GM18909 (cell line): ENCODE measurements at regions not wholly inside any gene's neighbourhood (a gene's known extent, or its start where the extent isn't known, plus 50 kb on each side); places are given as distances from the start of the nearest gene placed in this dataset.
"Not testable (repeated sequence)": the region's sequence is repeated elsewhere in the genome, so short reads cannot be mapped to it uniquely, and the experiment has no call there.

Experiments
- ATAC-seq: cut with Tn5 transposase; IDR thresholded peaks from one replicate; pipeline ENCODE4 v1.9.1; 2021; ENCODE audit warnings: mild to moderate bottlenecking; ENCODE audit not compliant: unreplicated experiment, poor library complexity

DNA sequence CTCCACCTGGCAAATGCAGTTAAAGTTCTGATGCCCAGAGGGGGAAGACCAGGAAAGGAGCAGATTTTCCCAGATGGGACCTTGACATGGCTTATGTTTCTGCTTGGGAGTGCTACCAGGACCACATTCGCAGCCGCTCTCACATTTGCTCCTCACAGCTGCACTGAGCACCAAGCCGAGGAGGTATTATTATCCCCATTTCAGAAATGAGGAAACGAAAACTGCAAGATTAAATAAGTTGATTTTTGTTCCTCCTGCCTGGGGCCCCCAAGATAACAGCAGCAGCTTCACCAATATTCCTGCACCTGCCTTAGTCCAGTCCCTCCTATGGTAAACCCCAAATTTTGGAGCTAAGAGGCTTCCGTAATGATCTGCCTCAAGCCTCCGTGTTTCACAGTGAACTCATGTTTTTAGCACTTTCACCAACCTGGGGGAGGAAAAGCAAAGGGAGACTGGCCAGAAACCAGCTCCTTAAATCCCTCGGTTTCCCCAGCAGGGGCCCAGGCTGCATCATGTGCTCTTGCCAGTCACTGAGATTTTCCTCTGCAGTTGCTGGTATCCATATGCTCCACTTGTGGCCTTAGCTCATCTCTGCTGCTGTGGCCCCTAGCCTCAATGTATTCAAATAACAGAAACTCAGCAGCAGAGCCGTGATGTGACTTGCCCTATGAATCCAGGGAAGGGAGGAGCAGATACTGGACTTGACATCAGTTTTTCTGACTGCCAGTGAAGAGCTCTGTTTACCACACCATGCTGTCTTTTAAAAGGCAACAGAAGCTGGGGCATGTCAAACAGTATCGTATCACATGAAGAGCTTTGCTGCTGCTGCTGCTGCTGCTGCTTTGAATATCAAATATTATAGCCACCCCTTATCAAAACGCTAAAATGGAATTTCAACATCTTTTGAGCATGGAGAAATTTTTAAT lies 95.5 kb upstream of the KLHL13 start:
- ATAC-seq: peak; percentile 46

DNA sequence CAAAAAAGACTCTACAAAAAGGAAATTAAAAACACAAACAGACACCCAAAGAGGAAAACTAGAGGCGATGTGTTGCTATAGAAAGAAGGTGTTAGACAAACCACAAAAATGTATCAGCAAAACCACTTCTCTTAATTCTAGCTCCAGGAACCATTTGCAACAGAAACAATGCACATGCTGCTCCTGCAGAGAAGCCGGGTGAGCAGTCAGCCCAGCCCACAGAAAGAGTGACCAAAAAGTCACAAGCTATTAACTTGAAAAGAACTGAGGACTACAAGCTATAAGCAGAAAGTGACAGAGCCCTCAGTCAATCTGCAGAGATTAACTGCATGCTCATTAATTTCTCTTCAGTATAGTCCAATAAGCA lies 96.2 kb upstream of the KLHL13 start:
- peak; percentile 84 for ATAC-seq

DNA sequence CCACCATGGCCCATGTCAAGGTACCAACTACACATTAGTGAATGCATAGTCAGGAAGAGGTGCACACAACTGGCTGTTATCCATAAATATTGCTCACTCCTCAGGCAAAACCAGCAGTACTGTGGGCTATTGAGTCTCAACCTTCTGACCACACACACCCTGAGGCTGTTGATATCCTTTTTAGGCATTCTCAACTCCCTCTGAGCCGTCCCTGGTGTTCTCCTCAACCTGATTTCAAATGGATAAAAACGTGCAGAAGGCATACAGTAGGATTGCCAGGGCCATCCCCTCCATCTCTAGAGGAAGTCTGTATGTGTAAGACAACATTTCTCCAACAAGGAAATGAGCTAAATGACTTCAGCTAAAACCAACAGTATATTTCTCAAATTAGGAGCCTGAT lies 98.7 kb upstream of the KLHL13 start:
- no peak for ATAC-seq

DNA sequence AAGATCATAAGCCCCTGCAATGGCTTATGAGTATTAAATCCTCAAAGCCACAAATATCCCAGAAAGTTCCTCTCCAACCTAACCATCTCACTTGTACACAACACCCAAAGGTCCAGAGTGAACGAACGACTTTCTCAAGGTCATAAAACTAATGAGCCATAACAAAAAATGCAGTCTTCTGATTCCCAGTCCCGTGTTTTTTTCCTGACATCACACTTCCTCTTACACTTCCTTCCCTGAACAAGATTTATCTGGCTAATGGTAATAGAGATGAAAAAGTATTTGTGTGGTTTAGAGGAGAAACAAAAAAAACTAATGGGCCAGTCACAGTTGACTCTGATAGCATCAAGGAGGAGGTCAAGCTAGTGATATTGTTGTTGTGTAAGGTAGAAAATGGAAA lies 99.5 kb upstream of the KLHL13 start:
- ATAC-seq: no peak

DNA sequence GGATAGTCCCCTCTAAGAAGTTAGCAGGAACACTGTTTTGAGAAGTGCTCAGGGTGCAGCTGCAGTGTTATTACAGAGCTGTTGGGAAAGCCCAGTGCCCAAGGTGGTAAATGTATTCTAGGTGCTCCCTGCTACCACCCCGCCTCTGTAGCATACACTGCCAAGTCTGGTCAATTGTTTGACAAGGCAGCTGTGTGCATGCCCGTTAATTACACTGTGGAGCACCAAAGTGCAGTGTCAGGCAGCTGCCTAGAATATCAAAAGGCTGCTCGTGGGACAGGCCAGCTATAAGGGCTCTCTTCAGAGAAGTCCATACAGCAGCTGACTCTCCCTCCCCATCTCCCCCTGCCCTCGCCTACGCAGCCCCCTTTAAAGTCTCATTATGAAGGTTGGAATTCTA lies 99.9 kb upstream of the KLHL13 start:
- no peak for ATAC-seq

DNA sequence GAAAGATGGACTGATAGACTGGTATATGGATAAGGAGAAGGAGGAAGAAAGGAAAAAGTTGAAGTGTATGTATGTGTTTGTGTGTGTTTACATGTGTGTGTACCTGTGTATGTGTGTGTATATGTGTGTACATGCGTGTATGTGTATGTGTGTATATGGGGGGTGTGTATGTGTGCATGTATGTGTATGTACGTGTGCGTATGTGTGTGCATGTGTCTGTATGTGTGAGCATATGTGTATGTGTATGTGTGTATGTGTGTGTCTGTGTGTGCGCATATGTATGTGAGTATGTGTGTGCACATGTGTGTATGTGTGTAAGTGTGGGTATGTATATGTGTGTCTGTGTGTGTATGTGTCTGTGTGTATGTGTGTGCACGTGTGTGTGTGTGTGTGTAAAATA lies 101.5 kb upstream of the KLHL13 start:
- no peak for ATAC-seq

DNA sequence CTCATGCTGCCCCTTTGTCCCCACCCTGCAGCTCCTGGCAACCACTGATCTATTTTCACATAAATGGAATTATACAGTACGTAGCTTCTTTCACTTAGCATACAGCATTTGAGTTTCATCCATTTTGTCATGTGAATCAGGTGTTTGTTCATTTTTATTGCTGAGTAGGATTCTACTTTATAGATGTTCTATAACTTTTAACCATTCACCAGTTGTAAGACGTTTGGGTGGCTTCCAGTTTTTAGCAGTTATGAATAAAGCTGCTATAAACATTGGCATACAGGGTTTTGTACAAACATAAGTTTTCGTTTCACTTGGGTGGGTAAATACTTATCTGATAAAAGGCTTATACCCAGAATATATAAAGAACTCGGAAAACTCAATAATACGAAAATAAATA lies 102.3 kb upstream of the KLHL13 start:
- ATAC-seq: no peak

DNA sequence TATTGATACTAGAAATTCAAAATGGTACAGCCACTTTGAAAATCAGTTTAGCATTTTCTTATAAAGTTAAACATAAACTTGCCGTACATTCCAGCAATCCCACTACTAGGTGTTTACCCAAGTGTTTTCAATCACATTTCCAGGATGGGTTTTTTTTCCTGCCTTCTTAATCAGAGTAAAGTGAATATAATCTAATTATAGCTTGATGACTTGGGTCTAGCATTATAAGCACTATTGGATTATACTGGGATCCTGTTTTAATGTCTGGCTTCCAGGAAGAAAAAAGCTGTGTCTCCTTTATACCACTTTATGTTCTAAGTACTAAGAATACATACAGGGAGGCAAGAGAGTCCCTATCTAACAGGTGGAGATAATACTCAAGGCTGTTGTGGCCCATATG lies 103.3 kb upstream of the KLHL13 start:
- ATAC-seq: no peak

DNA sequence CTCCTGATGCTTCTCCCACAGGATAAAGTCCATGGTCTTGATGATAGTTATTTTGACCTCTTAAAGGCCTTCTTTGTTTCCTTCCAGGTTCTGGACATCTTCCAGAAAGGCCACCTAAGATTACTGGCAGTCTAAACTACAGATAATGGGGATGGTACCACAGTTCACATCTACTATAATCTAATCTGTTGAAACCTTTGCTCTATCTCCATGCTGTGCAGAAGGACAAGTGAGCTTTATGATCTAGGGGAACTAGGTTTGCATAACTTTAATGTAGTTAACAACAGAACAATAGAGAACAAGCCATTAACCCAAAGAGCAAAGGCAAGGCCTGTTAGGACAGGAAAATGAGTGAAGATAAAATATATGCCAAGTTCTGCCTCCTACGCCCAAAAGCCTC lies 103.9 kb upstream of the KLHL13 start:
- no peak for ATAC-seq

DNA sequence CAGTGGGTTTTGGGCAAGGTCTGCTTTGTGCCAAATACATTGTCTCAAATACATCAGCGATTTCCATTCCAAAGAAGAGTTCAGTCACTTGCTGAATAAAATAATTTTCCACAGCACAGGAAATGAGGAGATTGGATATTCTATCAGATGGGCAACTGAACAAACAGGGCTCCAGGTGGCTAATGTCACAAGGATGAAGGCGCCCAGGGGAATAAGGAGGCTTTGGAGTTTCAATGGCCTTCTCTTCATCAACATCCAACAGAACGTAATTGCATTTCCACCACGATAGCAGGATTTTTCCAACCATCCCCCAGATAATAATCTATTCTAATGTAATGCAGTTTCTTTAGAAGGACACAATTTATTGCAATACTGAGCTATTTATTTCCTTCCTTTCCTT lies 104.7 kb upstream of the KLHL13 start:
- ATAC-seq: no peak

DNA sequence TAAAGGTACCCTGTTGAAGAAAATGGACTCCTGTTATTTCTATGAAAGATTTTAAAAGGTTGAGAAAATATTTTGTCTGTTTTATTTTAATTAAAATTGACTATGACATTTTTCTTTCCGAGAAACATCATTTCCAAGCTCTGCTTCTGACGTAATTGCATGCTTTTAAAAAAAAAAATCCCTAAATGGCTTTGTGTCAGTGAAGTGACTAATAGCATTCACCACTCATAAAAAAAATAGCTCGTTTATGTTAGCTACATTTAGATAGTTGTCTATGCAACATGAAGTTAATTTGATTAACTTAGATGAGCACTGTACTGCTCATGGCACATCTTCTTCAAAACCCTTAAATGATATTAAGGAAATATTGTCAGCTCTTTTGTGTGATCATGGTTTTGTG lies 105.1 kb upstream of the KLHL13 start:
- no peak for ATAC-seq

DNA sequence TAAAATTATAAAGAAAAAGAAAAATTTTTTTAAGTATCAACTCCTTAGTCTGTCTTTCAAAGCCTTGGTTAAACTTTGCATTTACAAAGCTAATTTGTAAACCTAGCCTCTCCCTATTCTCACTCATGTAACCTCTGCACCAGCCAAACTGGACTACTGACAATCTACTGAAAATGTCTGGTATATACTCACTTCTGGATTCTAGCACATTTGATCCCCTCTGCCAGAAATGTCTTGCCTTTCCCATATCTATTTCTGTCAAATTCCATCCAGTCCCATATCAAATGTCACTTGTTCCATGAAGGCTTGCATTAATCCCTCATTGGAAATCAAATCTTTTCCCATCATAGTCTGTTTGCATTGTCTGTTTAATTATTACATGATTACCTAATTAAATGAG lies 105.8 kb upstream of the KLHL13 start:
- ATAC-seq: no peak

DNA sequence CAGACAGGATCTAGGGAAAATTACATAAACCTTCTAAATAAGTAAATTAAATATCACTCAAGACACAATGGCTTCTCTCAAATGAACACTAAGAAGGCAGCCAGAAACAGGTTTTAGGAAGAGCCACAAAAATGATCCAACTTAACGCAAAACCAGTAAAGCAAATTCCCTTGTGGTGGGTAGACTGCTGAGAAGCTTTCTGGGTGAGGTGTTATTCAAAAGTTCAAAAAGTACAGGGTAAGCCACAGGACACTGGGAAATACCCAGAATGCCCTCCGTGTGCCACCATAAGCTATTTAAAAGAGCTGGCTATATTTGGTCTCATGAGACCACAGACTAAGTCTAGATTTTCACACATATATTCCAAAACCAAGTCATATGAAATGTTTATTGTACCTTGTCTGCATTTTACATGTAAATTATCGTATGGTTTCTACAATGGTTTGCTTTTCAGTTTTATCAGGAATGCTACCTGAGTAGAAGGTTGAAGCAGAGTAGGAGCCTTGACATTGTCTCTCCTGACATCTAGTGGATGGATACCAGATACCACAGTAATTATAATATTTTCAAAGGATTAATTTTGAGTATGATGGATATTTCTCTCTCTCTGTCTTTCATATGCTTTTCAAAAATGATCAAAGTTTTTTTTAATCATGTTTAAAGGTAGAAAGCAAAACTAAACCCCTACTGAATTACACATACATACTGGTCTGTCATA lies 109.3 kb upstream of the KLHL13 start:
- peak; percentile 87 for ATAC-seq

DNA sequence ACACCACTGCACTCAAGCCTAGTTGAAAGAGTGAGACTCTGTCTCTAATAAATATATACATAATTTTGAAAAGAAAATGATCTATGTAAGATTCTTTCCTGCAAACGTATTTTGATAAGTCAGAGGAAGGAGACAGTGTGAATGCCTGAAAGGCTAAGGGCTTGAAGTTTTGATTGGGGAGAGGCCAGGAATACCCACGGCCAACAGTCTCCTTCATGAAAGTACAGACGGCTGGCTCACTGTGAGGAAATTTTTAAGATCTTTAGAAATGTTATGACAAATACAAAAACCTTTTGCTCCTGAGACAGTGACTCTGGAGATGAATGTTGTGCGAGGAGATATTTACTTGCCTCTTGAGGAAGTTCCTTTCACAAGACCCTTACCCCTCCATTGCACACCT lies 111.4 kb upstream of the KLHL13 start:
- no peak for ATAC-seq

DNA sequence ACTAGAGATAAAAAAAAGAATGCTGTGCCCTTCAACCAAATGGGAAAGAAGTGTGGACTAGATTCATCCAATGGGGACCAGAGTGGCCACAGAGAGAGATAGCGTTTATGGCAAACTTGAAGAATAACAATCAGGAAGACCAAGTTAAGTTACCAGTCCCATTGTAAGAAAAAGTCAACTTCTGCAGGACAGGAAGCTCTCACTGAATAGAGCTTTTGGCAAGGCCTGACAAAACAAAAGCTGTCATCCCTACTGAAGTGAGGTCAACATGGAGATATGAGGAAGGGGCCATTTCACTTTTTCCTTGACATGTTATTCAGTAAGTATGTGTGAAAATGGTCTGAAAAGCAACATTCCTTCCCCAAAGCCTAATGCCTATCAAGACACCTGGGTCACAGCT lies 111.8 kb upstream of the KLHL13 start:
- ATAC-seq: no peak

DNA sequence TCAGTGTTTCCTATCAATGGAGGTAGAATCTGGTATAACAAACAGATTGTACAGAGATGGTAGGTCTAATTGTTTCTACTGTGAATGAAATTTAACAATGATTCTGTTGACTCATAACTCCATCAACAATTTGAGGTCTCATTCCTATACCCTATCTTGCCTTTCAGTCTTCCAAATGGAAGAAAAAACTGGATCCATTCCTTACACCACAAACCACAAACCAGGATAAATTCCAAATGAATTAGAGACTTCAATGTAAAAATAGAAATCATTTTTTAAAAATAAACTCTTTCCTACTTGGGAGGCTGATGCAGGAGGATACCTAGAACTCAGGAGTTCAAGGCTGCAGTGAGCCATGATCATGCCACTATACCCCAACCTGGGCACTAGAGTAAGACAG lies 114.4 kb upstream of the WDR44 start:
- no peak for ATAC-seq

DNA sequence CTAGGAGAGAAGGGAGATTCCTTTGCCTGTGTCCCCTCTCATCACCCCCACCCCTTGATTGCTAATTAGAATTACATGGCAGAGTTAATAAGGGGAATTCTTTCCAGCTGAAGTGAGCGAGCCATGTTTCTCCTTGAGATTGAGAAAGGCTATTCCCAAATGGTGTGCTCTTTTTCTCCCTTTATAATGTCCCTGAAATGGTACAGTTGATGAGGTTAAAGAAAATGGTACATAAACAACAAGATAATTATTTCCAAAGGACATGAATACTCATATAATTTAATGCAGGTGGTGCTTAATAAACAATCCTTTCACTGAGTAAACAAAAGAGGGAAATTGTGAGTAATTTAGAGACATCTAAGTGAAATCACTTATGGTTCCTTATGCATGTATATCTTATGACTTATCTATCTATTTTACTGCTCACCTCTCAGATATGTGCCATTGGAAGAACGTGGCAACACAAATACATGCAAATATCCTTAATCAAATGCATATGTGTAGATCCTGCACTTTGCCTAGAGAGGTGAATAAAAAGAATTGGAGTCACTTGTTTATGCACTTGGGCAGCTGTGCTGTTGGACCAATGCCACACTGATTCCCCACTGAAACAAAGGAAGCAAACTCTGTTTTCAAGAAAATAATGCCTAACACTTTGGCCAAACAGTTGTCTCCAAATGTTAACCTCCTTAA lies 106.6 kb upstream of the WDR44 start:
- no peak for ATAC-seq

DNA sequence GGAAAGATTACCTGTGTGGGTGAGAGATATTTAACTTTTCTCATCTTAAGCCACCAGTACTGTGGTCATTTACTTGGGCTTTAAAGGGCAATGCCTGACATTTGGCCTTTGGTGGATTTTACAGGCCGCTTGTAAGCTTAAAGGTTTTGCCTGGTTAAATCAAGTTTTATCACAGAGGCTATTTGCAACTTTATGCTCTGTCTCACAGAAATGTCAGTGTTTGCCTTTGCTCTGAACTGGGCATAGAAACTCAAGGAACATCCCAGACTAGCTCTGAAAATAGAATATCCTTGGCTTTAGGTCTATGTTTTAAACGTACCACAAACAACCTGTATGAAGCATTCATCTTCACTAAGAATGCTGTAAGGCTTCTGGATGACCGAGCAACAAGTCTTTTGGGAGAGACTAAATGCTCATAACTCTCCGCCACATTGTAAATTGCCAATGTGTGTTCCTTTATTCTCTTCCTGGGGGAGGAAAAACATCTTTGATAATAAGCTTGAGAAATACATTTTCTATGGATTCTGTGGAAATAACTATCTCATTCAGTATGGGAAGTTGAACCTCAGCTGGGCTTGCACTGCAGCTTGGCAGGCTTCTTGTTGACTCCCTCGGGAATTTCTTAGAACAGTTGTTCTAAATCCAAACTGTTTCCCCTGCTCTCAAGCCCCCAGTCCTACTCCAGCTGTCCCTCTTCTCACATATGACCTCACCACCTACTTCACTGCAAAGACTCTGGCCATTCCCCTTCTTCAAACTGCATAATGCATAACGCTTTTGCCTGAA lies 105.8 kb upstream of the WDR44 start:
- no peak for ATAC-seq

DNA sequence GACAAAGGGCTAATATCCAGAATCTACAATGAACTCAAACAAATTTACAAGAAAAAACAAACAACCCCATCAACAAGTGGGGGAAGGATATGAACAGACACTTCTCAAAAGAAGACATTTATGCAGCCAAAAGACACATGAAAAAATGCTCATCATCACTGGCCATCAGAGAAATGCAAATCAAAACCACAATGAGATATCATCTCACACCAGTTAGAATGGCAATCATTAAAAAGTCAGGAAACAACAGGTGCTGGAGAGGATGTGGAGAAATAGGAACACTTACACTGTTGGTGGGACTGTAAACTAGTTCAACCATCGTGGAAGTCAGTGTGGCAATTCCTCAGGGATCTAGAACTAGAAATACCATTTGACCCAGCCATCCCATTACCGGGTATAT lies 98.9 kb upstream of the WDR44 start:
- ATAC-seq: not testable (repeated sequence)

DNA sequence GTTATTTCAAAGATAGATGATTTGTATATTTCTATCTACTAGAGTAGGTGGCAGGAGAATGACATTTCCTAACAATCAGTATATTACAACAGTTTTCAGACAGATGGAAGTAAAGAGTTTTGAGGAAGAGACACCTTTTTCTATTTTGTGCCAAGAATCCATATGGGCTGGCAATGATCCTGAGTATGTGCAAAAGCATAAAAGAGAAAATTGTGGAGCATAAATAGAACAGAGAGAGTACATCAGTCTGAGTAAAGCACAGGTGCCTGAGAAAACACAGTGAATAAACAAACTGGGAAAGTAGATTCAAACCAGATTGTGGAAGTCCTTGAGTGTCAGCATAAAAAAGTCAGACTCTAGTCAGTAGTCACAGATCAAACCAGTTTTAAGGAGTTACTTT lies 96.8 kb upstream of the WDR44 start:
- no peak for ATAC-seq

DNA sequence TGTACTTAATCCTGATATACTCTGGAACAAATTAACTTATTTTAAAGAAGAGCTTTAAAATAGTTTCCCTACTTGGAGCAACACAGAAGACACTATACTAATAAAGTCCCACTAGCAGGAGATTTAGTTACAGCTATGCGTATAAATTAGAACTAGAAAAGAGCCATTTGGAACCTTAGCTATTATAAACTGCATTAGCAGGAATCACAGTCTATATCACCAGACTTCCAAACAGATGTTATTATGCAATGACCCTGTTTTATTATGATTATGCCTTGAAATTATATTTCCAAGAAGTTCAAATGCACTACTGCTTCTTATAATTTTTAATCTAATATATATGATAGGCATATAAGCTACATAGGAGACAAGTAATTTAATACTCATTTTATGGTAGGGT lies 95.5 kb upstream of the WDR44 start:
- ATAC-seq: no peak
